Skeletal muscle satellite cell (primary cell): ENCODE measurements at regions not wholly inside any gene's neighbourhood (a gene's known extent, or its start where the extent isn't known, plus 50 kb on each side); places are given as distances from the start of the nearest gene placed in this dataset.

Source experiments
- H3K27me3 ChIP-seq: 2 replicates; pipeline ENCODE4 v1.7.0; 2013; ENCODE audit warnings: low read length; ENCODE audit not compliant: control insufficient read depth, insufficient read depth
- H3K36me3 ChIP-seq: 2 replicates; pipeline ENCODE4 v1.7.0; 2013; ENCODE audit warnings: mild to moderate bottlenecking, control low read depth, low read length; ENCODE audit not compliant: insufficient read depth
- H3K4me1 ChIP-seq: 2 replicates; pipeline ENCODE4 v1.7.0; 2013; ENCODE audit warnings: low read length; ENCODE audit not compliant: control insufficient read depth, insufficient read depth
- H3K4me2 ChIP-seq: 2 replicates; pipeline ENCODE4 v1.7.0; 2013; ENCODE audit warnings: mild to moderate bottlenecking, low read length
- H3K4me3 ChIP-seq: 2 replicates; pipeline ENCODE4 v1.7.0; 2013; ENCODE audit warnings: low read length
- H3K9ac ChIP-seq: 2 replicates; pipeline ENCODE4 v1.7.0; 2013; ENCODE audit warnings: mild to moderate bottlenecking, low read depth, low read length, moderate library complexity
- H3K9me3 ChIP-seq: replicated peaks from 2 replicates; pipeline ENCODE4 v1.7.0; 2013; ENCODE audit warnings: mild to moderate bottlenecking, control low read depth, low read length

DNA sequence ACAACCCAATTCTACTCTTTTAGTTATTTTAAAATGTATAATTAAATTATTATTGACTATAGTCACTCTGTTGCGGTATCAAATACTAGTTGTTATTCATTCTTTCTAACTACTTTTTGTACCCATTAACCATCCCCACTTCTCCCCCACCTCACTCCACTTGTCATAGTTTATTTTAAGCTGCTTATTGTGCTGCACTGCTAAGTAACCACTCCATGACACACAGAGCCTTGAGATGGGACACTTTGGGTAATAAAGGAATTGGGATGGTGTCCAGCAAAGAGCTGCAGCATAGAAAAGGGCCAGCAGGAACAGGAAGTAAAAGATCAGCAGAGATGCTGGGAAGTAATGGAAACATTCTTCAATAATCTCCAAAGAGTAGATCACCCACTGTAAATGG is 123.0 kb downstream of the RPS29 start:
- no peaks in the 10 kb centered on the region for H3K4me1 ChIP-seq
- no peaks in the 10 kb centered on the region for H3K9me3 ChIP-seq
- H3K4me2 ChIP-seq, result no peak overlapping the region
- H3K36me3 ChIP-seq, result no peaks in the 10 kb centered on the region
- peaks cover 32% of the 10 kb centered on the region for H3K27me3 ChIP-seq
- no peak overlapping the region for H3K9ac ChIP-seq
- H3K4me3 ChIP-seq, result no peak overlapping the region

DNA sequence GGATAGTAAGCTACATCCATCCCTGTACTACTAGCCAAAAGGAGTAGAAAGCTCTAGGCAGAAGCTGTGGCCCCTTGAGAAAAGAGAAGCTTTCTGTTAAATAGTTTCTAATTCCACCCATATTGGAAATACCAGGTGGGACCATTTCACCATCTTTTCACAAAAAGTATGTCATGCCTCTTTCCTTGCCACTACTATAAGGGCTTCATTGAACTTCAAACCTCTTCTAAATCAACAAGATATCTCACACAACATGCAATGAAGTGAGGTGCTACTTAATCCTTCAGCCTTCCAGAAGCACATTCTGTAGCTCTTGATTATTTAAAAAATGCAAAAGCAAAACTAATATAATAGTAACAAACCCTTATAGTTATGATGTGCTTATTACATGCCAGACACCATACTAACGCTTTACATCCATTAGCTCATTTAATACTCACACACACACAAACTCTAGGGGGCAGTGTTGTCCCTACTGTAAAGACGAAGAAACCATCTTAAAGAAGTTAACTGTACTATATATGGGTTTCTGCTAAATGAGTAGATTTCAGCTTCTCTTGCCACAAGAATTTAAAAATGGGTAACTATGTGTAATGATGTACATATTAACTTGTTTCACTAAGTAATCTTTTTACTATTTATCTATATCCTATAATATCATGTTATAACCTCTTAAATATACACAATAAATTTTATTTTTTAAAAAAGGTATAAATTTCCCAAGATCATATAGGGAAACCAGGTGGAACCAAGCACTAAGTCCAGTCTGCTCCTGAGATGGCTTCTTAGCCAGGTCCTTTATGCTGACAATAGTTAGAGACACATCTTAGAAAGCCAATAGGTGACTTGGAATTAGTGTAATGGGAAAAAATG is 124.4 kb downstream of the RPS29 start:
- H3K4me2 ChIP-seq, result no peak overlapping the region
- no peak overlapping the region for H3K9ac ChIP-seq
- no peaks in the 10 kb centered on the region for H3K4me1 ChIP-seq
- H3K36me3 ChIP-seq, result no peaks in the 10 kb centered on the region
- H3K27me3 ChIP-seq, result peaks cover 40% of the 10 kb centered on the region
- no peaks in the 10 kb centered on the region for H3K9me3 ChIP-seq
- H3K4me3 ChIP-seq, result no peak overlapping the region

DNA sequence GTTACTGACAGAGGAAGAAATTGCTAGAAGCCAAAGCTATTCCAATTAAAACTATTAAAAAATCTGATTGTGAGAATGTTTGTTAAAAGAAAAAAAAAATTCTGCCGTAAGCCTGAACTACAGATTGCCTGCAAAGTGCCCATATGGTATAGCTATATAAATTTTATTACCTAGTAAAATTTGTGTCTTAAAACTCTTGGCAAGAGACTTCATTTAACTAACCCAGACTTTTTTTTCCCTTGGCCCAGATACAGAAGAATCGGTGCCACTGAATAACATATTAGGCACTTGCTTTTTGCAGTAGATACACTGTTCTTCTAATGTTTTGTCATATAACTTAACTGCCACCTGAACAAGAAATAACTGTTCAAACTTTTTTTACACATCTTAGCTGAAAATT is 125.5 kb downstream of the RPS29 start:
- H3K4me1 ChIP-seq, result no peaks in the 10 kb centered on the region
- H3K4me2 ChIP-seq, result no peak overlapping the region
- H3K36me3 ChIP-seq, result no peaks in the 10 kb centered on the region
- no peak overlapping the region for H3K4me3 ChIP-seq
- H3K9ac ChIP-seq, result no peak overlapping the region
- H3K9me3 ChIP-seq, result no peaks in the 10 kb centered on the region
- H3K27me3 ChIP-seq, result peaks cover 37% of the 10 kb centered on the region

DNA sequence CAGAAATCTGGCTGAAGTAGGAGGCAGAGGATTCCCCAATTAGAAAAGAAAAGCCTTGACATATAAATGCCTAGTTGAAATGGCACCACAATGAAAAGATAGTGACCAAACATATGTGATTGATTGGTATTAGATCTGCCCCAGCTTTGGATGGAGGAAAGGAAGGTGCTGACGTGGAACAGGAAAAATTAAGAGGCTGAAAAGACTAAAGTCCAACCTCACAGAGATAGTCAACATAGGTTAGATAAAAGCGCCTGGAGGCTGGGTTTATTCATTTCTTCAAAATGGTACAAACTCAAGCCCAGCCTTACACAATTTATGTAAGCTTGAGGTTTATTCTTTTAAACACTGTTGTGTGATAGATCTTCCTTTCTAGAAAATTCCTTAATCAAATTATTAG is 129.6 kb downstream of the RPS29 start:
- Histone ChIP-seq H3K9me3 (no peaks in the 10 kb centered on the region), H3K9ac (no peak overlapping the region)

DNA sequence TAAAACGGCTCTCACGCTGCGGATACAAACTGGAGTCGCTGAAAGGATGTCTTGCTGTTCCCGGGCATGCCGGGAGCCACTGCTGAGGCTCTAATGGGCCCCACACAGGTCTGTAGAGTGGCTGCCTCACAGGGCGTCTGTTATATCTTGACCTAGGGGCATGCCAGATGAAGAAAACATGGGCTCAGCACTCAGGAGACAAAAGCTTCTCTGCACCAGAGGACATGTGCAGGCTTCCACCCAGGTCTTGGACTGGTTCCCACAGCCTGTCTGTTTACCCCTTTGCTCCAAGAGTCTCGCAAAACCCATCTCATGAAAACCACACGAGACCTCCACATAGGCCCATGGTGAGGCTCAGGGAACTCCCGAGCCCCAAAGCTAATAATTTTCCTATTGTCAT is 134.2 kb downstream of the RPS29 start:
- Histone ChIP-seq H3K9me3 (peaks cover 11% of the 10 kb centered on the region), H3K36me3 (no peaks in the 10 kb centered on the region), H3K9ac (no peak overlapping the region), H3K4me1 (no peaks in the 10 kb centered on the region), H3K4me3 (no peak overlapping the region), H3K27me3 (peaks cover 25% of the 10 kb centered on the region), H3K4me2 (no peak overlapping the region)

More for the DNA sequence above, 129.6 kb downstream of the RPS29 start:
- no peak overlapping the region for H3K4me2 ChIP-seq
- H3K4me3 ChIP-seq, result no peak overlapping the region
- peaks cover 49% of the 10 kb centered on the region for H3K27me3 ChIP-seq
- H3K4me1 ChIP-seq, result no peaks in the 10 kb centered on the region
- no peaks in the 10 kb centered on the region for H3K36me3 ChIP-seq

DNA sequence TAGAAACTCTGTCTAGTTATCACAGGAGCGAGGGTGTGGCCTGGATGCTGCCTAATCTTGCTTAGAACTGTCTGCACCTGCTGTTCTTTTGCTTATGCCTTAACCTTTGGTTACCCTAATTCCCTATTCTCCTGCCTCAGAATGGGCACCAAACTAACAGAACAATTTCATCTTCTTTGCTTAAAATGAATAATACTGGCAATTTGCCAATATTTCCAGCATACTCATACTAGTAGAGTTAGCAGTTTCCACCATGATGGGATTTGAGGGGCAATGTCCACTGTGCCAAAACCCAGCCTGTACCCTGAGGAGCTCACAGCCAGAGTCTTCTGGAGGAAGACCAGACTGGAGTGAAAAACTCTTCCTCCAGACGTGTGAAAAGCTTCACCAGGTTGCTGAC is 136.4 kb downstream of the RPS29 start:
- Histone ChIP-seq H3K4me1 (no peaks in the 10 kb centered on the region), H3K36me3 (no peaks in the 10 kb centered on the region), H3K9ac (no peak overlapping the region), H3K4me3 (no peak overlapping the region), H3K9me3 (peaks cover 11% of the 10 kb centered on the region), H3K27me3 (peaks cover 27% of the 10 kb centered on the region), H3K4me2 (no peak overlapping the region)

DNA sequence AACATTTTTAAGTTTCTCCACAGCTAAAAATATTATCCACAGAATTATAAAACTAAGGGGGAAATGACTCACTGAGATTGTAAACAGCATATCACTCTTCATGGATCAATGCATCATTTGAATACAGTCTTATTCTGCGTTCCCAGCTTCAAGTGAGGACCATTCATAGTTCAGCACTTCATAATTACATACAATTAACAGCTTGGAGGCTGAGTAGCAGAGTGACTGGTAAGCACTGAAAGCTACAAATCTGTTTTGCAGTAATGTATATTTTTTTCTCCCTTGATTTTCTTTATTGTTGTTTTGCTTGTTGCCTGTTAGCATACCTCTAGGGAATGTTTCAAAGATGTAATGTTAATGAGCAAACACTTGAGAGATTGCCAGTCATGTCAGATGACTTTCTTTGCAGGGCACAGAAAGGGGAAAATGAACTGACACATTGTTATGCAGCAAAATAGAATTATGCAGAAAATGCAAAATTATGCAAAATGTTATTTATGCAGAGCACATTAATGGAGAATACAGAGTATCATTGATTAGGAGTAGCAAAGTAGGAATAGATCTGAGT is 138.6 kb downstream of the RPS29 start:
- no peaks in the 10 kb centered on the region for H3K4me1 ChIP-seq
- H3K27me3 ChIP-seq, result peaks cover 15% of the 10 kb centered on the region
- H3K9ac ChIP-seq, result no peak overlapping the region
- no peak overlapping the region for H3K4me2 ChIP-seq
- no peaks in the 10 kb centered on the region for H3K36me3 ChIP-seq
- H3K4me3 ChIP-seq, result no peak overlapping the region
- H3K9me3 ChIP-seq, result peaks cover 11% of the 10 kb centered on the region

DNA sequence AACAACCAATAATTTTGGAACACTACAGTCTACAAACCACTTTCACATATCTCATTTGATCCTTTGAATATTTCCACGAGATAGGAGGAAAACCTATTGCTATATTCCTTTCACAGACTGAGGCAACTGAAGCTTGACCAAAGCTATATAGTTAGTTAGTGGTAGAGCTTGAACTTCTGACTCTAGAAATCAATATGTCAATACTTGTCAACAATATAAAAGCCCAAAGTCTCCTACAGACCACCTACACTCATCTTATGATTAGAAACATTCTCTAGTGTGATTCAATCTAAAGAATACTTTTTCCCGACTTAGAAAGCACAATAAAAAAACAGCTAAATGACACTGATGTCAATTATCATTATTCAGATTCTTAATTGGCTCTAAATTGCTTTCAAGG is 139.4 kb downstream of the RPS29 start:
- Histone ChIP-seq H3K27me3 (peaks cover 14% of the 10 kb centered on the region), H3K36me3 (no peaks in the 10 kb centered on the region), H3K9ac (no peak overlapping the region)

DNA sequence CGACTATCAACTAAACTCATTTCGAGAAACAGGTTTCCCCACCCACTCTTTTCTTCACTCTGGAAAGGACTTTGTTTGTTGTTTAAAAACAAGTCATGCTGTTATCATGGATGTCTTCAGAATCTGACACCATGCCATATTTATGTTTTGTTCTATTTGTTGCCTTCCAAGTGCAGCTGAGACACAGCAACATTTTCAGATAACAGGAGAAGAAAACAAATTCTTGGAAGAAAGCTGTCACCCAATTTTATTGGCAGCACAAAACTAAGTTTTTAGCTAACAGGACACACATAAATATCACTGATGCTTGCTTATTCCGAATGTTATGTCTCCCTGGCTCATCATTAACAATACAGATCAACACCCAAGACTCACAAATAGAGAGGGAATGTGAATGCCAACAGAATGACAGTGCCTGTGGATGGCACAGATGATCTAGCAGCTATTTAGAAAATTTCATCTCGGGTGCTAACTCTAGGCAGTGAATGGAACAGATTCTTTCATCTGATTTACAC is 147.9 kb downstream of the RPS29 start:
- Histone ChIP-seq H3K27me3 (peaks cover 19% of the 10 kb centered on the region), H3K36me3 (no peaks in the 10 kb centered on the region), H3K4me1 (no peaks in the 10 kb centered on the region), H3K4me2 (no peak overlapping the region), H3K9me3 (no peaks in the 10 kb centered on the region), H3K9ac (no peak overlapping the region), H3K4me3 (no peak overlapping the region)

More for the DNA sequence above, 139.4 kb downstream of the RPS29 start:
- H3K4me3 ChIP-seq, result no peak overlapping the region
- H3K4me1 ChIP-seq, result no peaks in the 10 kb centered on the region
- H3K4me2 ChIP-seq, result no peak overlapping the region
- peaks cover 11% of the 10 kb centered on the region for H3K9me3 ChIP-seq

DNA sequence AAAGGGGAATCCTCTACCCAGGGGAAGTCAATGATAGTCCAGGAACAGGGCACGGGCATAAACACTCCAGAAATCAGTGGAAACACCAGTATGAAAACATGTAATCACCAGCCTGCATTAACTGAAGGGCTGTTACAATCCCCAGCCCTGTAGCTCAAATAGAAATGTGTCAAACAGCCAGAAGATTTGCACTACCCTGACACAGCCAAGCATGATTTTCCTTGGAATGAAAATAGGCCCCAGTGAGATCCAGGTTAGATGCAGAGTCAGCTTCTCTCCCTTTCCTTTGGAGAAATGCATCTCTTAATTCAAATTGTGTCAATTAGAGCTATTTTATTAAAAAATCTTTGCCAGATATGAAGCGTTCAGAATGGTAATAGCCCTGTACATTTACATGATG is 158.1 kb downstream of the RPS29 start:
- Histone ChIP-seq H3K27me3 (peaks cover 23% of the 10 kb centered on the region), H3K9ac (no peak overlapping the region), H3K36me3 (no peaks in the 10 kb centered on the region), H3K4me3 (no peak overlapping the region), H3K4me2 (no peak overlapping the region), H3K4me1 (no peaks in the 10 kb centered on the region), H3K9me3 (no peaks in the 10 kb centered on the region)

DNA sequence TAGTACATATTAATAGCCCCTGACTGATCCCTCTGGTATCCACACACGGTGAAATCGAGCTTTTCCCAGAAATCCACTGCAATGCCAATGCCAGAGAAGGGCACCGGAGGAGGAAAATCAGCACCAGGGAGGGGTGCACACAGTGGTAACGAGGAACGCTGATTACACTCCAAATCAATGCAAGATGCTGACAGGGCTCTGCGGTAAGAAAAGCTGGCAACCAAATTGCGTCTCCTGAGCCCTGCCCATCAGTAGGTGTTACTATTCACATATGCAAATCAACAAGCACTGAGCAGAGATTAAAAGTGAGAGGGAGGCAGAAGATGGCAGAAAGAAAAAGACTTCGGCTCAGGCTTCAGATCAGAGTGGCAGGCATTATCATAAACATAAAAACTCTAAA is 159.1 kb downstream of the RPS29 start:
- no peaks in the 10 kb centered on the region for H3K9me3 ChIP-seq
- H3K9ac ChIP-seq, result no peak overlapping the region
- no peaks in the 10 kb centered on the region for H3K4me1 ChIP-seq
- H3K27me3 ChIP-seq, result peaks cover 23% of the 10 kb centered on the region
- no peak overlapping the region for H3K4me3 ChIP-seq
- no peaks in the 10 kb centered on the region for H3K36me3 ChIP-seq
- H3K4me2 ChIP-seq, result no peak overlapping the region

DNA sequence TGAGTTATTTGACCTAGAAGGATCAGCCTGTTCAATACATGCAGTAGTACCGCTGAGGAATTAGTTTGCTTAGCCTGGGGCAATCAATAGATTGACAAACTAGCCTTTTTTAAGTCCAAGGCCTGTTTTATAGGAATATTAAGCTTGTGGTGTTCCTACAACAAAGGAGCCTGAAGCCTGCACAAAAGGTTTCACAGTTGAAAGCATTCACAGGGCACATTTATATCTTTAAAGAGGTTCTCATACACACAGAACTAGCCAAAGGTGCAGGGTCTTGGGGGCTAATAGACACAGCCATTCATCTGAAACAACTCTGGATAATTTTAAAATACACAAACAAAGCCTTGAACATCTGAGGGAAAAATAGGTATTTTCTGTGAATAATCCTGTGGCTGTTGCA is 160.3 kb downstream of the RPS29 start:
- Histone ChIP-seq H3K27me3 (peaks cover 23% of the 10 kb centered on the region), H3K36me3 (no peaks in the 10 kb centered on the region), H3K4me3 (no peak overlapping the region), H3K4me1 (no peaks in the 10 kb centered on the region), H3K4me2 (no peak overlapping the region), H3K9me3 (no peaks in the 10 kb centered on the region), H3K9ac (no peak overlapping the region)
